Erythroblast (primary cell): ENCODE measurements at regions not wholly inside any gene's neighbourhood (a gene's known extent, or its start where the extent isn't known, plus 50 kb on each side); places are given as distances from the start of the nearest gene placed in this dataset.

Experiments used
- GATA1 ChIP-seq: IDR thresholded peaks from 2 replicates; pipeline ENCODE4 v1.6.1; 2011; ENCODE audit warnings: low read depth, mild to moderate bottlenecking, control low read depth, low read length, moderate library complexity
- POLR2A ChIP-seq: IDR thresholded peaks from 2 replicates; pipeline ENCODE4 v1.6.1; 2011; ENCODE audit warnings: mild to moderate bottlenecking, low read length

- no peak for TF ChIP-seq POLR2A
- no peak for TF ChIP-seq GATA1
Measured at GRCh38 chr6:76416821-76417605, 344.6 kb upstream of the IMPG1 start.
